CD4-positive, alpha-beta T cell treated with Interleukin-15 for 1 hour (primary cell): ENCODE measurements at regions not wholly inside any gene's neighbourhood (a gene's known extent, or its start where the extent isn't known, plus 50 kb on each side); places are given as distances from the start of the nearest gene placed in this dataset.
"Not testable (repeated sequence)": the region's sequence is repeated elsewhere in the genome, so short reads cannot be mapped to it uniquely, and the experiment has no call there.

Experiments used
- DNase-seq: peaks from one replicate; pipeline ENCODE4 v3.0.0-alpha.2; 2020

GRCh38 chr18:14188751-14189406 is 56.6 kb upstream of the ZNF519 start:
- not testable (repeated sequence) for DNase-seq
